GM23338 (cell line): ENCODE measurements at regions not wholly inside any gene's neighbourhood (a gene's known extent, or its start where the extent isn't known, plus 50 kb on each side); places are given as distances from the start of the nearest gene placed in this dataset.

ENCODE experiments used
- ATAC-seq: fragments of 200-7000 bp; cut with Tn5 transposase; 3 replicates; pipeline ENCODE4 v1.9.1; 2020
- DNase-seq: peaks from one replicate; pipeline ENCODE4 v3.0.0-alpha.2; 2015; ENCODE audit warnings: low spot score
- H2AFZ ChIP-seq: fragments of 200-600 bp; sonication (generic); 2 replicates; pipeline ENCODE4 v1.8.0; 2016; ENCODE audit warnings: antibody characterized with exemption, mild to moderate bottlenecking, moderate library complexity
- H3F3A ChIP-seq: fragments of 200-600 bp; sonication (generic); replicated peaks from 2 replicates; pipeline ENCODE4 v1.8.0; 2017; ENCODE audit warnings: antibody characterized with exemption, mixed run types, low read depth
- H3K27ac ChIP-seq: fragments of 200-600 bp; sonication (generic); 2 replicates; pipeline ENCODE4 v1.6.1; 2016; ENCODE audit warnings: low read depth
- H3K27me3 ChIP-seq: fragments of 200-600 bp; sonication (generic); 2 replicates; pipeline ENCODE4 v1.8.0; 2016; ENCODE audit warnings: mild to moderate bottlenecking, mixed run types, moderate library complexity; ENCODE audit not compliant: insufficient read depth
- H3K36me3 ChIP-seq: fragments of 200-600 bp; sonication (generic); 2 replicates; pipeline ENCODE4 v1.8.0; 2016; ENCODE audit warnings: mild to moderate bottlenecking; ENCODE audit not compliant: insufficient read depth
- H3K4me1 ChIP-seq: fragments of 200-600 bp; sonication (generic); 2 replicates; pipeline ENCODE4 v1.8.0; 2016; ENCODE audit warnings: mild to moderate bottlenecking, moderate library complexity; ENCODE audit not compliant: insufficient read depth
- H3K4me2 ChIP-seq: fragments of 200-600 bp; sonication (generic); 2 replicates; pipeline ENCODE4 v1.7.1; 2017; ENCODE audit warnings: mixed run types
- H3K4me3 ChIP-seq: fragments of 200-600 bp; sonication (generic); 2 replicates; pipeline ENCODE4 v1.6.1; 2016; ENCODE audit warnings: mixed run types
- H3K79me2 ChIP-seq: fragments of 200-600 bp; sonication (generic); replicated peaks from 2 replicates; pipeline ENCODE4 v1.8.0; 2017; ENCODE audit warnings: mild to moderate bottlenecking; ENCODE audit not compliant: insufficient read depth
- H3K9me2 ChIP-seq: fragments of 200-600 bp; sonication (generic); 2 replicates; pipeline ENCODE4 v1.8.0; 2017; ENCODE audit not compliant: insufficient read depth
- H4K20me1 ChIP-seq: fragments of 200-600 bp; sonication (generic); replicated peaks from 2 replicates; pipeline ENCODE4 v1.8.0; 2017; ENCODE audit warnings: mild to moderate bottlenecking; ENCODE audit not compliant: insufficient read depth
- H3K27ac Mint-ChIP-seq: 2 replicates; pipeline ENCODE4 v1.8.0; 2020; ENCODE audit warnings: inconsistent platforms, mild to moderate bottlenecking, moderate library complexity, mixed read lengths
- H3K27me3 Mint-ChIP-seq: 3 replicates; pipeline ENCODE4 v1.8.0; 2022; ENCODE audit warnings: low read depth, mild to moderate bottlenecking, moderate library complexity, mixed read lengths, inconsistent platforms; ENCODE audit not compliant: insufficient read depth, poor library complexity
- H3K36me3 Mint-ChIP-seq: 3 replicates; pipeline ENCODE4 v1.8.0; 2021; ENCODE audit warnings: low read depth, mild to moderate bottlenecking, inconsistent platforms, moderate library complexity, mixed read lengths
- H3K4me1 Mint-ChIP-seq: 3 replicates; pipeline ENCODE4 v1.8.0; 2020; ENCODE audit warnings: mild to moderate bottlenecking, inconsistent platforms, mixed read lengths
- H3K4me3 Mint-ChIP-seq: 3 replicates; pipeline ENCODE4 v1.8.0; 2021; ENCODE audit warnings: moderate library complexity, mild to moderate bottlenecking, inconsistent platforms, mixed read lengths
- H3K9me3 Mint-ChIP-seq: 3 replicates; pipeline ENCODE4 v1.8.0; 2020; ENCODE audit warnings: moderate library complexity, mild to moderate bottlenecking, inconsistent platforms, mixed read lengths
- CREB1 ChIP-seq: fragments of 250-450 bp; sonication (Bioruptor Pico); IDR thresholded peaks from 2 replicates; pipeline ENCODE4 v1.5.0; 2020; ENCODE audit warnings: low read depth, mild to moderate bottlenecking, moderate library complexity
- EZH2 ChIP-seq: fragments of 200-600 bp; sonication (generic); IDR thresholded peaks from one replicate; pipeline ENCODE4 v1.8.0; 2017; ENCODE audit warnings: antibody characterized with exemption, mild to moderate bottlenecking, low read depth; ENCODE audit not compliant: unreplicated experiment
- REST ChIP-seq: IDR thresholded peaks from one replicate; pipeline ENCODE4 v1.6.1; 2018; ENCODE audit warnings: antibody characterized with exemption; ENCODE audit not compliant: unreplicated experiment
- STAT1 ChIP-seq: IDR thresholded peaks from one replicate; pipeline ENCODE4 v1.6.1; 2016; ENCODE audit warnings: antibody characterized with exemption; ENCODE audit not compliant: unreplicated experiment
- ZNF114 ChIP-seq: fragments of 250-450 bp; sonication (Bioruptor Pico); IDR thresholded peaks from 2 replicates; pipeline ENCODE4 v1.5.0; 2020; ENCODE audit warnings: mild to moderate bottlenecking, moderate library complexity
- ZNF462 ChIP-seq: fragments of 250-450 bp; sonication (Bioruptor Pico); IDR thresholded peaks from 2 replicates; pipeline ENCODE4 v1.5.0; 2020; ENCODE audit warnings: mild to moderate bottlenecking, moderate library complexity
- TF ChIP-seq, protein P1 (sequence below): IDR thresholded peaks from 2 replicates; pipeline ENCODE4 v1.6.1; 2016; ENCODE audit warnings: antibody characterized with exemption

DNA sequence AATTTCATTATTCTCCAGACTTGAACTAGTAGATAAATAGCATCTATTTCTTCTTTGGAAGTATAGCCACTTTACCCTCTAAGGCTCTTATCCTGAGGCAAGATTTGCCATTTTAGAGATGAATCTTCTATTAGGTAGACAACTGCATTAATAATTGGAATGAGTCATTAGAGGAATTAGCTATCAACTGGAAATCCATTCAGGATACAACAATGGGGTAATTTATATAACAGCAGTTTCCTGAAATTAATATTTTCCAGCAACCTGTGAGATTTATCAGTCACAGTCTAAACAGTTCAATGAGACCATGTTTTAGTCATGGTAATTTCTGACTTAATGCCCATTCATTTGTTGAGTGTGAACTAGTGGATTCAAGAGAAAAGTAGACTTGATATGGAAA is 928.6 kb upstream of the MBL2 start:
- Mint-ChIP-seq H3K9me3 (peaks cover 9% of the 10 kb centered on the region; the same call in 2 of the 3 replicates), H3K27me3 (peaks cover 2% of the 10 kb centered on the region), H3K36me3 (no peaks in the 10 kb centered on the region; the same call in 2 of the 3 replicates), H3K27ac (no peak overlapping the region), H3K4me3 (no peak overlapping the region), H3K4me1 (no peaks in the 10 kb centered on the region)
- no peaks in the 10 kb centered on the region for H3K79me2 ChIP-seq
- TF ChIP-seq STAT1: no peak
- TF ChIP-seq CREB1: no peak
- TF ChIP-seq, protein P1, sequence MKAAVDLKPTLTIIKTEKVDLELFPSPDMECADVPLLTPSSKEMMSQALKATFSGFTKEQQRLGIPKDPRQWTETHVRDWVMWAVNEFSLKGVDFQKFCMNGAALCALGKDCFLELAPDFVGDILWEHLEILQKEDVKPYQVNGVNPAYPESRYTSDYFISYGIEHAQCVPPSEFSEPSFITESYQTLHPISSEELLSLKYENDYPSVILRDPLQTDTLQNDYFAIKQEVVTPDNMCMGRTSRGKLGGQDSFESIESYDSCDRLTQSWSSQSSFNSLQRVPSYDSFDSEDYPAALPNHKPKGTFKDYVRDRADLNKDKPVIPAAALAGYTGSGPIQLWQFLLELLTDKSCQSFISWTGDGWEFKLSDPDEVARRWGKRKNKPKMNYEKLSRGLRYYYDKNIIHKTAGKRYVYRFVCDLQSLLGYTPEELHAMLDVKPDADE: no peak
- TF ChIP-seq ZNF114 (CRISPR knock-in tag): no peak
- TF ChIP-seq REST: no peak
- no peak for TF ChIP-seq ZNF462 (CRISPR knock-in tag)
- TF ChIP-seq EZH2: no peak
- no peak for ATAC-seq
- H3K27ac ChIP-seq: no peak overlapping the region
- H3K27me3 ChIP-seq: no peaks in the 10 kb centered on the region
- no peak overlapping the region for H3K4me2 ChIP-seq
- H4K20me1 ChIP-seq: no peaks in the 10 kb centered on the region
- no peak for DNase-seq
- no peak overlapping the region for H2AFZ ChIP-seq
- no peaks in the 10 kb centered on the region for H3F3A ChIP-seq
- 0 out of 2 replicates have a peak, but pooled peaks cover 6% of the 10 kb centered on the region for H3K9me2 ChIP-seq
- no peak overlapping the region for H3K4me3 ChIP-seq
- no peaks in the 10 kb centered on the region for H3K36me3 ChIP-seq
- H3K4me1 ChIP-seq: no peaks in the 10 kb centered on the region
